Neuronal stem cell (in vitro differentiated cells): ENCODE measurements at regions not wholly inside any gene's neighbourhood (a gene's known extent, or its start where the extent isn't known, plus 50 kb on each side); places are given as distances from the start of the nearest gene placed in this dataset.

Experiments
- DNase-seq: peaks from one replicate; pipeline ENCODE4 v3.0.0-alpha.2; 2013; ENCODE audit warnings: low spot score
- H2AFZ ChIP-seq: one replicate; pipeline ENCODE4 v1.6.1; 2013; ENCODE audit warnings: mild to moderate bottlenecking, low read length, inconsistent platforms
- H2AK5ac ChIP-seq: 2 replicates; pipeline ENCODE4 v1.6.1; 2013; ENCODE audit warnings: low read depth, mild to moderate bottlenecking, inconsistent platforms, low read length, moderate library complexity, mixed read lengths
- H2BK120ac ChIP-seq: 2 replicates; pipeline ENCODE4 v1.6.1; 2013; ENCODE audit warnings: low read depth, mild to moderate bottlenecking, inconsistent platforms, low read length, moderate library complexity, mixed read lengths
- H2BK12ac ChIP-seq: one replicate; pipeline ENCODE4 v1.6.1; 2013; ENCODE audit warnings: low read length, inconsistent platforms
- H2BK15ac ChIP-seq: 2 replicates; pipeline ENCODE4 v1.6.1; 2013; ENCODE audit warnings: mild to moderate bottlenecking, low read length, inconsistent platforms, mixed read lengths
- H2BK5ac ChIP-seq: one replicate; pipeline ENCODE4 v1.6.1; 2013; ENCODE audit warnings: inconsistent platforms, mild to moderate bottlenecking, low read length, moderate library complexity
- H3K14ac ChIP-seq: one replicate; pipeline ENCODE4 v1.6.1; 2013; ENCODE audit warnings: low read length, inconsistent platforms
- H3K18ac ChIP-seq: 2 replicates; pipeline ENCODE4 v1.6.1; 2013; ENCODE audit warnings: low read length, inconsistent platforms
- H3K23ac ChIP-seq: 2 replicates; pipeline ENCODE4 v1.6.1; 2013; ENCODE audit warnings: low read depth, mild to moderate bottlenecking, mixed read lengths, low read length, inconsistent platforms; ENCODE audit not compliant: poor library complexity
- H3K27ac ChIP-seq: replicated peaks from 3 replicates; pipeline ENCODE4 v1.5.1; 2013; ENCODE audit warnings: low read length, inconsistent platforms
- H3K27me3 ChIP-seq, 3 experiments: 2 replicates each; pipeline ENCODE4 v1.6.1; 2013; ENCODE audit warnings: low read length in 3 of 3, mild to moderate bottlenecking in 2 of 3, inconsistent platforms in 1 of 3, low read depth in 1 of 3, mixed read lengths in 1 of 3, moderate library complexity in 1 of 3; ENCODE audit not compliant: control insufficient read depth in 3 of 3, insufficient read depth in 3 of 3
- H3K36me3 ChIP-seq, 2 donors: replicated peaks in 1 of 2; 2 replicates each; pipeline ENCODE4 v1.6.1; 2013; ENCODE audit warnings: low read length in 2 of 2; ENCODE audit not compliant: control insufficient read depth in 2 of 2, insufficient read depth in 2 of 2
- H3K4ac ChIP-seq: 2 replicates; pipeline ENCODE4 v1.6.1; 2013; ENCODE audit warnings: inconsistent platforms, mild to moderate bottlenecking, low read length, moderate library complexity
- H3K4me1 ChIP-seq, 2 donors: 1 replicate in 1 of 2; 2 replicates in 1 of 2; pipeline ENCODE4 v1.6.1; 2013; ENCODE audit warnings: low read length in 2 of 2, low read depth in 1 of 2; ENCODE audit not compliant: control insufficient read depth in 2 of 2, insufficient read depth in 1 of 2
- H3K4me2 ChIP-seq: one replicate; pipeline ENCODE4 v1.6.1; 2013; ENCODE audit warnings: mild to moderate bottlenecking, low read length, inconsistent platforms; ENCODE audit not compliant: insufficient read depth, poor library complexity, severe bottlenecking
- H3K4me3 ChIP-seq, 2 donors: 2 replicates each; pipeline ENCODE4 v1.5.1; 2013; ENCODE audit warnings: low read length in 2 of 2, mild to moderate bottlenecking in 2 of 2, inconsistent platforms in 1 of 2, moderate library complexity in 1 of 2
- H3K79me1 ChIP-seq: one replicate; pipeline ENCODE4 v1.6.1; 2013; ENCODE audit warnings: low read depth, mild to moderate bottlenecking, inconsistent platforms, low read length, moderate library complexity
- H3K9ac ChIP-seq: one replicate; pipeline ENCODE4 v1.6.1; 2013; ENCODE audit warnings: mild to moderate bottlenecking, low read depth, low read length, inconsistent platforms; ENCODE audit not compliant: poor library complexity
- H3K9me3 ChIP-seq, 2 donors: replicated peaks in 1 of 2; 2 replicates each; pipeline versions ENCODE3 to v1.6.1; 2013; ENCODE audit warnings: low read length in 2 of 2, mild to moderate bottlenecking in 2 of 2, inconsistent platforms in 1 of 2, low read depth in 1 of 2, mixed read lengths in 1 of 2, moderate library complexity in 1 of 2; ENCODE audit not compliant: control insufficient read depth in 2 of 2, insufficient read depth in 1 of 2
- H4K8ac ChIP-seq: one replicate; pipeline ENCODE4 v1.6.1; 2013; ENCODE audit warnings: low read depth, mild to moderate bottlenecking, inconsistent platforms, low read length, moderate library complexity
- H4K91ac ChIP-seq: one replicate; pipeline ENCODE4 v1.6.1; 2013; ENCODE audit warnings: low read length, low read depth, mild to moderate bottlenecking, inconsistent platforms; ENCODE audit not compliant: poor library complexity
- WGBS, 2 donors: extraction: QIAGEN DNeasy Blood & Tissue Kit; methylation state at CpG; one replicate each; pipeline ENCODE4 v1.1.7; 2013; ENCODE audit warnings: missing lambda C conversion rate in 2 of 2, mixed read lengths in 1 of 2; ENCODE audit not compliant: insufficient read length in 2 of 2, insufficient replicate concordance in 1 of 2; ENCODE audit errors: extremely low coverage in 2 of 2; 5-methylcytosine and 5-hydroxymethylcytosine counted together

DNA sequence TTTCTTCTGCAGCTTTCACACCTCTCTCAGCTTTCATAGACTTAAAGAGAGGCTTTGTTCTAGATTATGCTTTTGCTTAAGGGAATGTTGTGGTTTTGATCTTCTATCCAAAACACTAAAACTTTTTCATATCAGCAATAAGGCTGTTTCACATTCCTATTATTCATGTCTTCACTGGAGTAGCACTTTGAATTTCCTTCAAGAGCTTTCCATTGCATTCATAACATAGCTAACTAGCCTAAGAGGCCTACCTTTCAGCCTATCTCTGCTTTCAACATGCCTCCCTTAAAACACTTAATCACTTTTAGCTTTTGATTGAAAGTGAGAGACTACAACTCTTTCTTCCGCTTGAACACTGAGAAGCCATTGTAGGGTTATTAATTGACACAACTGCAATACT lies 1117.0 kb upstream of the PHF14 start:
- Histone ChIP-seq H3K79me1 (no peaks in the 10 kb centered on the region), H3K4ac (no peak overlapping the region), H3K27me3 (no peaks in the 10 kb centered on the region), H2AFZ (no peak overlapping the region), H3K4me3 (no peak overlapping the region), H2BK15ac (no peak overlapping the region), H2AK5ac (no peak overlapping the region), H2BK120ac (no peak overlapping the region), H3K27ac (no peak overlapping the region), H4K91ac (no peak overlapping the region), H3K9me3 (no peaks in the 10 kb centered on the region), H4K8ac (no peak overlapping the region), H2BK5ac (no peak overlapping the region), H3K36me3 (no peaks in the 10 kb centered on the region), H3K18ac (no peak overlapping the region), H3K9ac (no peak overlapping the region), H3K4me1 (no peaks in the 10 kb centered on the region), H3K4me2 (no peak overlapping the region), H3K23ac (no peak overlapping the region), H2BK12ac (no peak overlapping the region), H3K14ac (no peak overlapping the region)
- WGBS, 2 donors, result no CpG with 5 or more reads among the region's 1 CpG
- no peak for DNase-seq

DNA sequence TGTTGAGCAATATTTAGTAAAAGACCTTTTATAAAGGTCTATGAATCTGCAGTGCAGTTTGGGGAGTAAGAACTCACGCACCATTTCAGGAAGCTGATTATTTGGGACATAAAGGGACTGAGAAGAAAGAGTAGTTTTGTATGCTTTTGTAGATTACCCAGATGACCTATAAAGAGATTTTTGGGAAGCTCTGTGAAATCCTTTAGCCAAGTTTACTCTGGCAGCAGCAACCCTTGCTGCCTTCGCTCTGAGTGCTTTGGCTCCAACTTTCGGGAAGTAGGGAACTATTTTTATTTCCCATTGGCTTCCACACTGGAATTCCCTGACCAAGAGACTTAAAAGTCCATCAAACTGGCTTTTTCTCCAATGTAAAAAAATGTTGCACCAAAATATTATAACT lies 1110.1 kb upstream of the PHF14 start:
- H3K4me2 ChIP-seq, result no peak overlapping the region
- H2BK5ac ChIP-seq, result no peak overlapping the region
- no CpG with 5 or more reads among the region's 3 CpGs for WGBS, 2 donors

DNA sequence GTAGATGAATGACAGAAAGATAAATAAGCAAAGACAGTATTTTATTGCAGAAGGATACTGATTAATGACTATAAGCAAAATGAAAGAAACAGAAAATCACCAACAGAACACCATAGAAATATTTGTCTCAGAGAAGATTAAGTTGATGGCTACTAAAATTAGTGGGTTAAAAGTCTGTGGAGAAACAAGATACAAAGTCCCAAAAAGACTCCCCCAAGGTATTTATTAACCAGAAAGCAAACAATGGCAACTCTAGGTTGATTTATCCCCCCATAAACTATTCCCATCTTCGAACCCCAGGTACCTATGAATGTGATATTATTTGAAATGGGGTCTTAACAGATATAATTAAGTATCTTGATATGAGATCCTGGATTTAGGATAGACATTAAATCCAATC lies 1104.5 kb upstream of the PHF14 start:
- Histone ChIP-seq H2BK120ac (no peak overlapping the region), H3K79me1 (no peaks in the 10 kb centered on the region), H3K4me2 (no peak overlapping the region), H2AFZ (no peak overlapping the region), H3K4me1 (no peaks in the 10 kb centered on the region), H2BK5ac (no peak overlapping the region), H3K4me3 (no peak overlapping the region), H3K23ac (no peak overlapping the region), H3K27ac (no peak overlapping the region), H3K18ac (no peak overlapping the region), H3K9ac (no peak overlapping the region), H3K36me3 (no peaks in the 10 kb centered on the region), H2BK15ac (no peak overlapping the region), H3K9me3 (no peaks in the 10 kb centered on the region), H3K27me3 (no peaks in the 10 kb centered on the region), H3K14ac (no peak overlapping the region), H4K91ac (no peak overlapping the region), H2BK12ac (no peak overlapping the region), H3K4ac (no peak overlapping the region), H2AK5ac (no peak overlapping the region), H4K8ac (no peak overlapping the region)
- DNase-seq, result no peak
- WGBS, 2 donors, result no CpG with 5 or more reads among the region's 1 CpG

More for the DNA sequence above, 1110.1 kb upstream of the PHF14 start:
- Histone ChIP-seq H4K8ac (no peak overlapping the region), H3K14ac (no peak overlapping the region), H3K27me3 (no peaks in the 10 kb centered on the region), H3K79me1 (no peaks in the 10 kb centered on the region), H3K9me3 (no peaks in the 10 kb centered on the region), H3K23ac (no peak overlapping the region), H2AK5ac (no peak overlapping the region), H3K4me1 (no peaks in the 10 kb centered on the region), H3K9ac (no peak overlapping the region), H2AFZ (peak overlapping the region; percentile 45), H3K4ac (no peak overlapping the region), H3K27ac (no peak overlapping the region), H3K18ac (no peak overlapping the region), H3K36me3 (no peaks in the 10 kb centered on the region), H3K4me3 (no peak overlapping the region), H2BK120ac (no peak overlapping the region), H2BK15ac (no peak overlapping the region), H2BK12ac (no peak overlapping the region), H4K91ac (no peak overlapping the region)
- no peak for DNase-seq

DNA sequence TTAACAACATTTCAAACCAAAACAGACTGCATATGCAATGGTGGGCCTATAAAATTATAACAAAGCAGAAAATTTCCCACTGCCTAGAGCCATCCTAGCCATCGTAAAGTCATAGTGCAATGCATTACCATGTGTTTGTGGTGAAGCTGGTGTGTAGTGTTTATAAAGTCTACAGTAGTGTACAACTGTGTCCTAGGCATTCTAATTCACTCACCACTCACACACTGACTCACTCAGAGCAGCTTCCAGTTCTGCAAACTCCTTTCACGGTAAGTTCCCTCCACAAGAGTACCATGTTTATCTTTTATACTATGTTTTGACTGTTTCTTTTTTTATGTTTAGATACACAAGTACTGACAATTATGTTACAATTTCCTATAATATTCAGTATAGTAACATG lies 1104.1 kb upstream of the PHF14 start:
- Histone ChIP-seq H4K91ac (no peak overlapping the region), H2BK15ac (no peak overlapping the region), H3K4me1 (no peaks in the 10 kb centered on the region), H4K8ac (no peak overlapping the region), H3K27ac (no peak overlapping the region), H3K4me3 (no peak overlapping the region), H2BK12ac (no peak overlapping the region), H3K4me2 (no peak overlapping the region), H3K79me1 (no peaks in the 10 kb centered on the region), H3K4ac (no peak overlapping the region), H2AK5ac (no peak overlapping the region), H2AFZ (no peak overlapping the region), H3K9ac (no peak overlapping the region), H3K9me3 (no peaks in the 10 kb centered on the region), H3K18ac (no peak overlapping the region), H2BK5ac (no peak overlapping the region), H3K36me3 (no peaks in the 10 kb centered on the region), H3K23ac (no peak overlapping the region), H3K14ac (no peak overlapping the region), H3K27me3 (no peaks in the 10 kb centered on the region), H2BK120ac (no peak overlapping the region)
- no peak for DNase-seq
- no CpG with 5 or more reads among the region's 2 CpGs for WGBS, 2 donors
